ENCODE measurements at regions not wholly inside any gene's neighbourhood (a gene's known extent, or its start where the extent isn't known, plus 50 kb on each side); places are given as distances from the start of the nearest gene placed in this dataset.
"Not testable (repeated sequence)": the region's sequence is repeated elsewhere in the genome, so short reads cannot be mapped to it uniquely, and the experiment has no call there.

DNA sequence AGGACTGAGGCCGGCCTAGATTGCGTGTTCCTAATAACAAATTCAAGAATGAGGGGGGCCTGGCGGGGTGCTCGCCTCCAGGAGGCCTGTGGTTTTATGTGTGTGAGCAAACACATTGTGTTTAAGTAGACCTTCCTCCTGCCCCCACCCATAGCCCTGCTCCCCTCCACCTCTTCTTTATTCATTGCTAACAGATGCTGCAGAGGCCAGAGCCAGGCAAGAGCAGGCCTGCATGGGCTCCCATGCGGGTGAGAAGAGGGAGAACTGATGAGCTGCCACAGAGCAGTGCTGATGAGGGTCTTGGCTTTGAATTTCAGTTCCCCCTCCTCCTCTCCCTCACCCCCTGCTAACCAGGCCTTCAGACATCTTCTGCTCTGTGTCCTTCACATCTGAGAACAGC lies 154.6 kb downstream of the OSR1 start:
- DNase-seq (ENCODE audit: low read depth) = no peak

DNA sequence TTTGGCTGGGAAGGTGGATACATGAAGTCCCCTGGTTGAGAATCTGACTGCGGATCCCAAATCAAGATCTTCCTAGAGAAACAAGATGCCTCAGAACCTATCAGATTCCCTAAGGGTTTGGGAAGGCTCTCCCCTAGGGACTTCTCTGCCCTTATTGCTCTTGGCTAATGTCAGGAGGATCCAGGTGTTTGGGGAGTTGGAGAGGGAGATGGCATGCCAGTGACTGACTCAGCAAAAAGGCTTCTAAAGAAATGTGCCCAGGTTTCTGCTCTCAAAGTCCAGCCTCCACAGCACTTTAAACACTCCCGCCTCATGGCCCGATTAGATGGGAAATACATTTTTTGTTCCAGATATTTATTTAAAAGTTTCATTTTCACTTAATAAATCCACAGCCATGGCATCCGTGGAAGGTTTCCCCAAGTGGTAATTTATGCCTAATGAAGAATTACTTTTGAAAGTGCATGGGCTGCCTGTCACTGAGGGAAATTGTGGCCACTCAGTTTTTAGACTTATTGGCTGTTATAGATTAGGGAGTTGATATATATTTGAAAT lies 156.4 kb downstream of the OSR1 start:
- no peak for DNase-seq (ENCODE audit: low read depth)

DNA sequence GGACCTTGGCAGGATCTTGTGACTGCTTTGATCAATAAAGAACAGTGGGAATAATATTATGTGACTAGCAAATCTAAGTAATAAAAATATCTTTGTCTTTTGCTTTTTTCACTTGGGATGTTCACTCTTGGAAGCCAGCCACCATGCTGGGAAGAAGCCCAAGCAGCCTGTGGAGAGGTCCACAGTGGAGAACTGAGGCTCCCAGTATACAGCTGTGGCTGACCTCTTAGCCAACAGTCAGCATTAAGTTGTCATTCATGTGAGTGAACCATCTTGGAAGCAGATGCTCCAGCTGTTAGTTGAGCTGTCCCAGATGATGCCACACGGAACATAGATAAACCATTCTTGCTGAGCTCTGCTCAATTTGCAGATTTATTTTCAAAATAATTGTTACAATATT lies 160.0 kb downstream of the OSR1 start:
- no peak for DNase-seq (ENCODE audit: low read depth)

DNA sequence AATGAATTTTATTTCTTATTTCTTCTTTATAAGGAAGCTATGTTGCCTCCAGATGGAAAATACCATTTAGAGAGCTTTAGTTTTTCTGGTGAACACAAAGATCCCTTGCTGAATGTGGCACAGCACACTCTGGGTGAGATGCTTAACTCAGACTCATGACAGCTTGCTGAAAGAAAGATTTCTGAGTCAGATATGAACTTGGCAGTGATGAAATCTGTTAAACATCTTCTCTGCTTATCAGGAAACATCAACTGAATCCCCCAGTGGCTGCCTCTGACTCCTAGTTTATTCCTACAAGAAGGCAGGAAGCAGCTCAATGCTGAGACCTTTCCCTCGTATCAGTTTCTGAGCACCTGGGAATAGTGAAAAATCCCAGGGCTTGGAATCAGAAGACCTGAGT lies 162.8 kb downstream of the OSR1 start:
- DNase-seq (ENCODE audit: low read depth) = no peak

DNA sequence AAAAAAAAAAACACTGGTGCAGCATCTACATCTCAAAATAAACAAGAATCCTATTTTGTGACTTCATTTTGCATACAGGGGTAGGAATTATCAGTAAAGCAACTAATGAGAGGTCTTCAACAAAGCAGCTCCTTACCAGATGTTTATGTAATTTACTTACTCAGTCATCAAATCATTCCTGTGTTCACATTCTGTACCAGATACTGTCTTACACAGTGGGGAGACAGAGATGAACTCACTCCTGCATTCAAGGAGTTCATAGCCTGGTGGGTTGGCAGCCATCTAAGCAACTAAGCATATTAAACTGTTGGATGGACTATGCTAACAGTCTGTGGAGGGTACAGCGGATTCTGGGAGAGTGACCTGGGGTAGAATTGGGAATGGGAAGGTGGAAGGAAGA lies 169.0 kb downstream of the OSR1 start:
- DNase-seq (ENCODE audit: low read depth) = no peak

DNA sequence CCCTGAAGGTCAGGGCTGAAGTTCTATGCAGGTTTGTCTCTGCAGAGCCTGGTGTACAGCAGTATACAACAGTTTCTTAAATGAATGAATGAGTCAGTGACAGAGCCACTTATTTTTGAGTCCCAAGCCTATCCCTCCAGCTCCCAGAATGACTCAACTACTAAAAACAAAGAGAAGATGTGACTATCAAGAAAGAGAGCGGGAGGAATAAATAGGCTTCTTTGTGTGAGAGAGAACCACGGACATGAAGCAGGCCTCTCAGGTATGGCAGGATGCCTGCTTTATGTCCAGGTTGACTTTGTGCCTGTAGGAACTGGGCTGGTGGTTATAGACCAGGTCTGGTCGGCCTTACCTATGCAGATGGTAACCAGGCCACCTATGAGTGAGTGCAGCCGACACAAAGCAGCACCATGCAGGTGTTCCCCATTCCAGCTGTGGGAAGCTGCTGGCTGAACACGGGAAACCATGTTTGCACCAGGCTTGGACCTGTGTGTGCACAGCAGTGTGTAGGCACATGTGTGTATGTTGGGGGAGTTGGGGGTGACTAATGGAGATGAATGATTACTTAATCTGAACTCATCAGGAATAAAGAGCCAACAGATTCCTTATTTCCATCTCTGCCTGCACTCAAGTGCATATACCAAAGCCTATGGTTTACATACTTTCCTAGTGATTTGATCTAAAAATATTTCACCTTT lies 171.0 kb downstream of the OSR1 start:
- DNase-seq (ENCODE audit: low read depth) = peak; percentile 13

DNA sequence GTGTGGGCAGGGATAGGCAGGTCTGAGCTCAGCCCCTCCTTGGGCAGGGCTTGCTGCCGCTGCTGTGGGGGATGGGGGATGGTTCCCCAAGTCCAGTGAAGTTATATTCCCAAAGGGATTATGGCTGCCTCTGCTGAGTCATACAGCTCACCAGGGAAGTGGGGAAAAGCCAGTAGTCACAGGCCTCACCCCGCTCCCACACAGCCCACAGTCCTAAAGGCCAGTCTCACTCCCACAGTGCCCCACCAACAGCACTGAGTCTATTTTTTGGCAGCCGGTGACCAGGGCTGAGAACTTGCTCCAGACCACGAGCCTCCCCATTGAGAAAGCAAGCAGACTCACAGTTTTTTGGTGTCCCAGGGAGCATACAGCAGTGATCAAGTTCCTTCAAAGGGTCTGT lies 173.3 kb downstream of the OSR1 start:
- DNase-seq (ENCODE audit: low read depth) = peak; percentile 33

DNA sequence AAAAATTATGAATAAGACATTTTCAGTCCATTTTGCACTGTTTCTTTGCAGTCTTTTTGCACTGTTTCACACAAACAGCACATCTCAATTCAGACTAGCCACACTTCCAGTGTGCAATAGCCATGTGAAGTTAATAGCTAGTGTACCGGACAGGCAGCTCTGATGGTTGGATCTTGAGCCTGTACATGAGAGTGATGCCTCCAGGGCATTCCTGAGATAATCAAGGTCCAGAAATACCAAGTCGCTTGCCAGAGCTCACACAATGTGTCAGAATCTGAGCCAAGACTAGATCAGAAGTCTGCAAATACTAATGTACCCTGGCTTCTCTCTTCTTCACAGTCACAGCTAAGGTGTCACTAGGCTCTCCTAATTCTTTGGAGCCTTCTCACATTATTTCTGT lies 180.2 kb downstream of the OSR1 start:
- DNase-seq (ENCODE audit: low read depth) = no peak

DNA sequence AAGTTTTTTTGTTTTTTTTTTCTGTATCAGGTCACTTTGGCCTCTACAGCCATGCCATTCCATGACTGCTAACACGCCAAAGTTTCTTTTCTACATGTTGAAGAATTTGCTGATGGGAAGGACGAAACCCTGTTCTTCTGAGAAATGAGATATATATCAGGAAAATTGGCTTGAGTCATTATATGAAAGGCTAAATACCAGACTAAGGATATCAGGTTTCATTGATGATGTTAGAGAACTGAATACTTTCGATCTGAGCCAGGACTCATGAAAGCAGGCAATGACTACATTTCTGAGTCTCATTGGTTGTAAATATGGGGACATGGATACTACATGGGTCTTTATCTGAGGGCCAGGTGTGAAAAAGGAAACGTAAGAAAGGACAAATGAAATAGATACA lies 181.4 kb downstream of the OSR1 start:
- peak; percentile 11 for DNase-seq (ENCODE audit: low read depth)

DNA sequence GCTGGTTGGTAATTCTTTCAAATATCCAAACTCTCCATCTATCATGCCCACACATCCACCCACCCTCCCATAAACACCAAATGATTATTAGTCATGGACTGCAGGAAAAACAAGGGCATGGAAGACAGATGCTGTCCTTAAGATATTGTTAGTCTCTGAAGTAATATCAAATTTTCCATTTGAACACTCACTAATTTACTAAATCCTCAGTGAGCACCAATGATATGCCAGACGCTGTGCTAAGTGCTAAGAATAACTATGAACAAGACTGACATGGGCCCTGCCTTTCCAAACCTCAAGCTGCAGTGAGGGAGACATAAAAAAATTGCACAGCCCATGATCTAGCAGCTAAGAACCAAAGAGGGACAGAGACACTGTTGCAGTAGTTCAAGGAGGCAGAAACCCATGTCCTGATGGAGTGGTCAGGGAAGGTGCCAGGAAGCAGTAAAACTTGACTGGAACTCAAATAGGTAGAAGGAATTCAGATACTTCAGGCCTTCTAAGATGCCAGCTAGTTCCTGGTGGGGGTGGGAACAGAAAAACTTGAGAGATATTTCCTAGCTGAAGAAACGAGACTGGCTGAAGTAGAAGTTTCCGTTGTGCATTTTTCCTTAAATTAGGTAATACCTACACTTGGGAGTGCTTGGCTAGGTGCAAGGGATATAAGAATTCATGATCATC lies 182.1 kb downstream of the OSR1 start:
- DNase-seq (ENCODE audit: low read depth) = no peak

DNA sequence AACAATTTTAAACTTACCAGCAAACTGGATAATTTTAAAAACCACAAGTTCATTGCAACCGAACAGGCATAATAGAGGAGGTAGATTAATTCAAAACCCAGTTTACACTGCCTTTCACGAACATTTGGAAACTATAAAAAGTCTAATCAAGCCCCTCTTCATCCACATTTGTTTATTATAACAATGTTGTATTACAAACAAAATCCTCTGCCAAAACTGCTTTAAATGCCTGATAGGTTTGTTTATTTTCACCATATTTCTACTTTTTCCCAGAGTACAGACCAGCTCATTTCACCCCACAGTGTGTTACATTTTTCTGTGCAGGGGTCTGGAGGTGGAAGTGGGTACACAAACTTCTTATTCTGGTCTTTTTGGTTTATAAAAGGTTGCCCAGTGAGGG lies 184.2 kb downstream of the OSR1 start:
- no peak for DNase-seq (ENCODE audit: low read depth)

DNA sequence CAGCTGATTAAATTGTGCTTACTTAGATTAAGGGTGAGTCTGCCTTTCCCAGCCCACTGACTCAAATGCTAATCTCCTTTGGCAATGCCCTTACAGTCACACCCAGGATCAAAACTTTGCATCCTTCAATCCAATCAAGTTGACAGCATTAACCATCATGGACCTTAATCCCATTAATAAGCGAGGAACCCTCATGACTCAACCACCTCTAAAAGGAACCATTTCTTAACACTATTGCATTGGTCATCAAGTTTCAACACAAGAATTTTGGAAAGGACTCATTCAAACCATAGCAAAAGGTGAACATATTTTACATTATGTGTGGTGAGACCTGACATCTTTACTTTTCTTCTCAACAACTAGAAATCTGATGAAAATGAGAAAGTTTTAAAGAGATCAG lies 187.0 kb downstream of the OSR1 start:
- DNase-seq (ENCODE audit: low read depth) = no peak

DNA sequence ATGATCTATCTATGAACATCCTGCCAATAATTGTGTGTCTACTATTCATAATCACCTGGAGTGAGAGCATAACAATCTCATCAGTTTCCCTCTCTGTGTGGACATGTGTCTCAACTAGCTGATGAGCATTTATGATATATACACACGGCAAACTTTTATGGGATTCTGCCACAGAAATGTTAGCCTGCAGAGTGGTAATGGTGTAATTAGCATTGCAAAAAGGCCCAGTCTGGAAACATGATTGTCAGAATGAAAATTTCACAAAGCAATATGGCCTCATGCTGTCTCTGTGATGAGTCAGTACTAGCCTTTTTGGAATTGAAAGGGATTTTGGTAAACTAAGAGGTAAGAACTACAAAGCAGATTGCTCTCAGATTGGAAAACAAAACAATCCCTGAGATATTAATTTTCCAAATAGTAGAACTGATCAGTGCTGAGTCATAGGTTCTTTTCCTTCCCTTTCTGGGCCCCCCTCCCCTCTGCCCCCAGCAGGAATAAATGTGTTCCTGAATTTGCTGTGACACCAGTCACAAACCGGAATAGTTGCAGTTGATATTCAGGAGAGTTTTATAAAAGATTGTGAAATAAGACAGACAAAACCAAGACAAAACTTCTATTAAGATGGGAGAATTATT lies 189.2 kb downstream of the OSR1 start:
- DNase-seq (ENCODE audit: low read depth) = no peak

DNA sequence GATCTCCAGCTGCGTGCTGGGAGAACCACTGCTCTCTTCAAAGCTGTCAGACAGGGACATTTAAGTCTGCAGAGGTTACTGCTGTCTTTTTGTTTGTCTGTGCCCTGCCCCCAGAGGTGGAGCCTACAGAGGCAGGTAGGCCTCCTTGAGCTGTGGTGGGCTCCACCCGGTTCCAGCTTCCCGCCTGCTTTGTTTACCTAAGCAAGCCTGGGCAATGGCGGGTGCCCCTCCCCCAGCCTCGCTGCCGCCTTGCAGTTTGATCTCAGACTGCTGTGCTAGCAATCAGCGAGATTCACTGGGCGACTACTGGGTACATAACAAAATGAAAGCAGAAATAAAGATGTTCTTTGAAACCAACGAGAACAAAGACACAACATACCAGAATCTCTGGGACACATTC lies 194.3 kb downstream of the OSR1 start:
- DNase-seq (ENCODE audit: low read depth) = not testable (repeated sequence)

DNA sequence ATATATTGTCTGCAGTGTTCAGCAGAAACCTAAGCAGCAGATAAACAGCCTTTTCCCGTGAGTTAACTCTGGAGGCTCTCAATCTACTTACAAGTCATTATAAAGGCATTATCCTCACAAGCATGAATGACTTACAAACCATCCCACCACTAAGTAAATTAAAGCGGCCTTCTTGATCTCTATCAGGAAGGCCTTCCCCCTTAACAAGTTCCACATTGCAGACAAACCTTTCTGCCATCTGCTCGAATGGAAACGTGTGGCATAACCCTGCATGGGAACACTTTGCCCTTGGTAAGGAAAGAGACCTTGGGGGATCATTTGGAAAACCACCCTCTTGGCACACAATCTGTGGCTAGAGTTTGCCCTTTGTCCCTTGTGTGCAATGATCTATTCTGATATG lies 199.5 kb downstream of the OSR1 start:
- DNase-seq (ENCODE audit: low read depth) = peak; percentile 65

DNA sequence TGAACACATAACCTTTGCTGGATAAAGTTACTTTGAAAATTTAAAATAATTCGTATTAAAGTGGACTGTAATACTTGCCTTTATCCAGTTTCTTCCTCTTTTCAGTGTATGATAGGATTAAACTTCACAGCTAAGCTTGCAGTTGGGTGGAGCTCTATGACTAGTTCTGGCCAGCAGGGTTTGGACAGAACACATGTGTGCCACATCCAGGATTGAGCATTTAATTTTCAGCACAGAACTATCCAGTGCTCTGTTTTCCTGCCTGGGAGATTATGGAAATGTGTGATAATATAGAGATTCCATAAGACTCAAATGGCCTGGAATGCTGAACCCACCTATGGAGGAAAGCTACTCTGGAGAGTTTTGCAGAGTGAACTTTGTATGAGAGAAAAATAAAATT lies 200.2 kb downstream of the OSR1 start:
- DNase-seq (ENCODE audit: low read depth) = no peak

DNA sequence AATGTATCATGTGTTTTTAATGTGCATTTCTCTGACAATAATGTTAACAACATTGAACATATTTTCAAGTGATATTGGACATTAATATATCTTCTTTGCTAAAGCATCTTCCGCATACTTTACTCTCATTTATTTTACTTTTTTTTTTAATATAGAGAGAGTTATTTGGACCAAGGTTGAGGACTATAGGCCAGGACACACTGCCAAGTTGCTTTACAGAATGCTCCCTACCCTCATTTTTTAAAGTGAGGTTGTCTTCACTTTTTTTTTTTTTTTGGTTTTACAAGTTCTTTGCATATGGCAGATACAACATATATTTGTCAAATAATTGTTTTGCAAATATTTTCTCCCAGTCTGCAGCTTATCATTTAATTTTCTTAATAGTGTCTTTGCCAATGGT lies 201.8 kb downstream of the OSR1 start:
- no peak for DNase-seq (ENCODE audit: low read depth)

DNA sequence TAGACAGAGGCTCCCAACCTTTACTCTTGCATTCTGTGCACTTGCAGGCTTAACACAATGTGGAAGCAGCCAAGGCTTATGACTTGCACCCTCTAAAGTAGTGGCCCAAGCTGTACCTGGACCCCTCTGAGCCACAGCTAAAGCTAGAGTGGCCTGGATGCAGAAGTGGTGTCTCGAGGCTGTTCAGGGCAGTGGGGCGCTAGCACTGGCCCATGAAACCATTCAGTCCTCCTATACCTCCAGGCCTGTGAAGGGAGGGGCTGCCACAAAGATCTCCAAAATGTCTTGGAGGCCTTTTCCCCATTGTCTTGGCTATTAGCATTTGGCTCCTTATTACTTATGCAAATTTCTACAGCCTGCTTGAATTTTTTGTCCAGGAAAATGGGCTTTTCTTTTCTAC lies 207.7 kb downstream of the OSR1 start:
- no peak for DNase-seq (ENCODE audit: low read depth)

DNA sequence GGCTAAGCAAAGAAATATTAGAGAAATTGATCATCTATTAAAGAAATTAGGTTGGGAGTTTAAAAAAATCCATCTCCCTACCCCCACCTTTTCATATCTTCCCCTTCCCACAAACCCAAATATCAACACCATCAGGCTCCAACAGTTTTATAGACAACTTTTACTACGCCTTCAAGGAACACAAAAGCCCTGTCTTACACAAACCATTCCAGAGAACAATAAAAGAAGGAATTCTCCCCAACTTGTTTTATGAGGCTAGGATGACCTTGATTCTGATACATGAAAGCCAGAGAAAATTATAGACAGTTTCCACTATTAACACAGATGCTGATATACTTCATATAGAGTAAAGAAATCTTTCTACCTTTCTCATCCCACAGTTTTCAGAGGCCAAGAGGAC lies 211.6 kb downstream of the OSR1 start:
- DNase-seq (ENCODE audit: low read depth) = no peak

DNA sequence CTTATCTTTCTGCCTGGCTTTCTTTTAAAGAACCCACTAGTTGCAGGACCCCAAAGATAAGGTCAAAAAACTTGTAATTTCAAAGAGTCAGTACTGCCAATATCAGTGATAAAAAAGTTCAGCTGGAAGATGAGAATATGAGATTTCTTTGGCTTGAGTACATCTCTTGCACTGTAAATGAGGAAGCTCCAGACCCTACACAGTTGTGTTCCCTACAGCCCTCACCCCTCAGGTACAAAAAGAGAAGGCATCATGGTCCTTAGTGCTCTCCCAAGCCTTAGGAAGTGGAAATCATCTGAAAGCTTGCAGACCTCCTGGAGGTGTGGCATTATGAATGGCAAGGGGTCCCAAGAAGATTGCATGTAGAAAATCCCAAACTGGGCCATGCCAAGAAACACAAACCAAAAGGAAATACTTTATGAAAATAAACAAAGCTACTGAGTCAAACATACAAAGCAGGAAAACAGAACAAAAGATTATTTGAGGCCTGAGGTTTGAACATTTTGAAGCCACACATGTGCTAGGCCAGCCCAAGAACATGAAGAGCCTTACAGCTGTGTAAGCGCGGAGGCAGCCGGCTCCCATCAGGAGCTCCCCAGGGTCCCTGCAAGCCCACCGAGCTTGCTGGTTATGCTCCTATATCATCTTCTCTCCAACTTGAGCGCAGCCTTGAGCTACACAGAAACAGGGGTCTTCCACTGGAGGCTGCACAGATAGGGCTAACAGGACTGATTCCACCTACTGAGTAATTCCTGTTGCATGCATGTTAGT lies 217.0 kb downstream of the OSR1 start:
- DNase-seq (ENCODE audit: low read depth) = peak; percentile 17

DNA sequence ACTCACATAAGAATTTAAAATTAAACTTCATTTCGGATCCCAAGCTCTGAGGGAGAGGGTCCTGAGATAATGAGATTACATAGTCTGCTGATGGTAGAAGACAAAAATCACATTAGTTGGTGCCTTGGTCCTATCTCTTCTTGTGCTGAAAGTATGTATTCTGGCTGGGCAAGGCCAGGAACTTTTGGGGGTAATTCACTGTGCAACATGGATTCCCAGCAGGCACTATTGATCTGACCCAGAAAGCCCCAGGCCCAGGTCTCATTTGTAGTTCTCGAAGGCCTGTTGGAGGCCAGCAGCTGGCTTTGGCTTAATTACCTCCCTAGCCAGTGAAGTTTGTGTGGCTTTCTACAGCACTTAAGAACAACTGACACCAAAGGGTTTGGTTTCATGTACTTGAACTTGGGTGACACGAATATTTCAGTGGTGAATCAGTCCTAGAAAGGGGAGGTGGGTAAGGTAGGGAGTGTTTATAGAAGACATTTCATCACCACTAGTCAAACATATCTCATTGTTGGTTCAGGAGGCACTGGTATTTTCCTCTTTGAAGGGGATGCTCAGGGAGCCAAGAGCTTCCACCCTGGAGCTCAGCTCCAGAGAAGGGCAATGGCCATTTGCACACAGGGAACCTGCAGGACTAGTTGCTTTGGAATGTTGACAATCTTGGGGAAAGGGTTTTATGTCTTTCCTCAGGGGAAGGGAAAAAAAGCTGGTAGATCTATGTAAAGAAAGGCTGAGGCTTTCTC lies 217.8 kb downstream of the OSR1 start:
- DNase-seq (ENCODE audit: low read depth) = peak; percentile 95

DNA sequence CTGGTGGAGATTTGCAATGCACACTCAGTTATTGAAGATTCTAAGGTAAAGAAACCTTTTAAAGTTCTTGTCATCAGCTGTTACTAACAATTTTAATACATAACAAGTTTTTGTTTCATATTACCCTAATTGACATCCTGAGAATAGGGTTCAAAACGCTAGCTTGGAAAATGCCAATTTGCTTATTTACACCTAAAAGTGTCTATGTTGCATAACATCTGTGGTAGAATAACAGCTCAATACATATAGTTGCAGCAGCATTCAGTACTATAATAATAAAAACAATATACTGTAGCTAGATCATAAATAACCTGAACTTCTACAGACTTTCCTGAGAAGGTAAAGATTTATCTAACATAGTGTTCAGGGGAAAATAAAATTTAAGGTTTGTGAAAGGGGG lies 219.0 kb downstream of the OSR1 start:
- no peak for DNase-seq (ENCODE audit: low read depth)

Measured in Daoy (cell line).